Peyer's patch (tissue), 4 donors: ENCODE measurements at regions not wholly inside any gene's neighbourhood (a gene's known extent, or its start where the extent isn't known, plus 50 kb on each side); places are given as distances from the start of the nearest gene placed in this dataset.

Experiments used
- POLR2A ChIP-seq, 2 donors: fragments of 450-650 bp; IDR thresholded peaks; one replicate each; pipeline ENCODE4 v1.5.1; 2017; ENCODE audit warnings: antibody characterized with exemption in 2 of 2, mild to moderate bottlenecking in 2 of 2, moderate library complexity in 2 of 2
- TF ChIP-seq, protein P1 (sequence below), 6 experiments: fragments of 450-650 bp in 4 of 6; fragments of 200-600 bp in 2 of 6; sonication (generic) in 1 of 6; IDR thresholded peaks; one replicate each; pipeline ENCODE4 v1.5.1; 2017 to 2019; ENCODE audit warnings: antibody characterized with exemption in 6 of 6, mild to moderate bottlenecking in 3 of 6, moderate library complexity in 1 of 6

DNA sequence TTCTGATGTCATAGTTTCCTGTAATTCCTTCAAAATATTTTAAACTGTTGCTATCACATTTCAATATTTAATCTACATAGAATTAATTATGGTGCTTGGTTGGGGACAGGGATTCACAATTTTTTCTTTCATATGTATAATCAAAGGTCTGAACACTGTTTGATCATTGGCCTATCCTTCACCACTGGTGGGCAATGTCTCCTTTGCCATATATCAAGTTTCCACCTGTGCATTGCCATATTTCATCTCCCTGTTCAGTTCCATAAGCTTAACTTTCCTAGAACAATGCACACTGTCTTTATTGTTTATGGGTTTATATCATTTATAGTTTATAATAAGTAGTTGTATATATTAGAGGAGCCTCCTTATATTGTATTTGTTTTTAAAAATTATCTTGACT, 374.9 kb upstream of the PTBP2 start:
- TF ChIP-seq, protein P1, sequence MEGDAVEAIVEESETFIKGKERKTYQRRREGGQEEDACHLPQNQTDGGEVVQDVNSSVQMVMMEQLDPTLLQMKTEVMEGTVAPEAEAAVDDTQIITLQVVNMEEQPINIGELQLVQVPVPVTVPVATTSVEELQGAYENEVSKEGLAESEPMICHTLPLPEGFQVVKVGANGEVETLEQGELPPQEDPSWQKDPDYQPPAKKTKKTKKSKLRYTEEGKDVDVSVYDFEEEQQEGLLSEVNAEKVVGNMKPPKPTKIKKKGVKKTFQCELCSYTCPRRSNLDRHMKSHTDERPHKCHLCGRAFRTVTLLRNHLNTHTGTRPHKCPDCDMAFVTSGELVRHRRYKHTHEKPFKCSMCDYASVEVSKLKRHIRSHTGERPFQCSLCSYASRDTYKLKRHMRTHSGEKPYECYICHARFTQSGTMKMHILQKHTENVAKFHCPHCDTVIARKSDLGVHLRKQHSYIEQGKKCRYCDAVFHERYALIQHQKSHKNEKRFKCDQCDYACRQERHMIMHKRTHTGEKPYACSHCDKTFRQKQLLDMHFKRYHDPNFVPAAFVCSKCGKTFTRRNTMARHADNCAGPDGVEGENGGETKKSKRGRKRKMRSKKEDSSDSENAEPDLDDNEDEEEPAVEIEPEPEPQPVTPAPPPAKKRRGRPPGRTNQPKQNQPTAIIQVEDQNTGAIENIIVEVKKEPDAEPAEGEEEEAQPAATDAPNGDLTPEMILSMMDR (IDR thresholded peaks at IDR 0.05): no peak
- no peak for TF ChIP-seq POLR2A (IDR thresholded peaks at IDR 0.05)
